Tibial nerve (tissue), 4 donors: ENCODE measurements at regions not wholly inside any gene's neighbourhood (a gene's known extent, or its start where the extent isn't known, plus 50 kb on each side); places are given as distances from the start of the nearest gene placed in this dataset.
"Not testable (repeated sequence)": the region's sequence is repeated elsewhere in the genome, so short reads cannot be mapped to it uniquely, and the experiment has no call there.

Experiments
- DNase-seq, 2 donors: peaks; one replicate each; pipeline ENCODE4 v3.0.0-alpha.2; 2019; ENCODE audit warnings: low spot score in 2 of 2
- H3K27ac ChIP-seq, 4 donors: fragments of 200-600 bp; sonication (generic) in 3 of 4; one replicate each; pipeline ENCODE4 v1.5.1; 2017 to 2019; ENCODE audit warnings: mild to moderate bottlenecking in 1 of 4
- H3K27me3 ChIP-seq, 2 donors: fragments of 200-600 bp; sonication (generic) in 1 of 2; one replicate each; pipeline versions ENCODE4 v1.5.1 to v1.6.0; 2017 to 2019
- H3K36me3 ChIP-seq, 3 donors: fragments of 200-600 bp; sonication (generic); one replicate each; pipeline ENCODE4 v1.5.1; 2018 to 2019
- H3K4me1 ChIP-seq, 4 donors: fragments of 200-600 bp; sonication (generic) in 3 of 4; one replicate each; pipeline ENCODE4 v1.5.1; 2017 to 2019
- H3K4me3 ChIP-seq, 4 donors: fragments of 200-600 bp; sonication (generic) in 3 of 4; one replicate each; pipeline ENCODE4 v1.5.1; 2017 to 2019; ENCODE audit warnings: mild to moderate bottlenecking in 1 of 4, moderate library complexity in 1 of 4
- H3K9me3 ChIP-seq, 4 donors: fragments of 200-600 bp; sonication (generic) in 3 of 4; one replicate each; pipeline ENCODE4 v1.5.1; 2017 to 2019
- EP300 ChIP-seq, 2 donors: sonication (generic); formaldehyde crosslinking; IDR thresholded peaks; one replicate each; pipeline ENCODE4 v1.6.1; 2017; ENCODE audit warnings: antibody characterized with exemption in 2 of 2, mild to moderate bottlenecking in 1 of 2
- POLR2A ChIP-seq, 2 donors: fragments of 450-650 bp; IDR thresholded peaks; one replicate each; pipeline ENCODE4 v1.6.1; 2017; ENCODE audit warnings: antibody characterized with exemption in 2 of 2, mild to moderate bottlenecking in 2 of 2, moderate library complexity in 2 of 2
- WGBS, 2 donors: methylation state at CpG; one replicate each; pipeline ENCODE4 v1.1.5; 2018; 5-methylcytosine and 5-hydroxymethylcytosine counted together
- TF ChIP-seq, protein P1 (sequence below), 5 experiments: fragments of 200-600 bp in 3 of 5; fragments of 450-650 bp in 2 of 5; sonication (generic) in 3 of 5; IDR thresholded peaks; one replicate each; pipeline ENCODE4 v1.5.1; 2016 to 2019; ENCODE audit warnings: antibody characterized with exemption in 5 of 5, mild to moderate bottlenecking in 3 of 5, moderate library complexity in 2 of 5

DNA sequence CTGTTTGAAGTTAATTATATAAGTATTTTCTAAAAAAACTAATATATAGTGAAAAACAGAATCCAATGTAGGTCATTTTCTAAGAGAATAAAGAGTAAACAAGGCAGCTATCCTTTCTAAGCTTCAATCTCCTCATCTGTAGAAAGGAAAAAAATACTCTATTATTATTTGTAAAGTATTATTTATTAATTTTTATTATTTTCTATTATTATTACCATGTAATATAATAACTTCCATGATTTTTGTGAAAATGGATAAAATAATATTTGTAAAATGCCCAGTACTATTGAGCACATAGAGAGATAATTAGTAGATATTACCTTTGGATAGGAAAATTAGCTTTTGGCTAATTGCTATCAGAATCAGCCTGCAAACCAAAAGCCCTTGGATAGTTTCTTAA is 684.4 kb downstream of the MTRR start:
- Histone ChIP-seq H3K4me1 (no peaks in the 10 kb centered on the region), H3K27ac (no peak overlapping the region), H3K4me3 (no peak overlapping the region), H3K9me3 (peaks cover 0 to 20% (median 0%) of the 10 kb centered on the region in 4 donors), H3K36me3 (no peaks in the 10 kb centered on the region), H3K27me3 (no peaks in the 10 kb centered on the region)
- DNase-seq: no peak
- no peak for TF ChIP-seq EP300 (IDR thresholded peaks at IDR 0.05)
- TF ChIP-seq POLR2A (IDR thresholded peaks at IDR 0.05): no peak
- TF ChIP-seq, protein P1, sequence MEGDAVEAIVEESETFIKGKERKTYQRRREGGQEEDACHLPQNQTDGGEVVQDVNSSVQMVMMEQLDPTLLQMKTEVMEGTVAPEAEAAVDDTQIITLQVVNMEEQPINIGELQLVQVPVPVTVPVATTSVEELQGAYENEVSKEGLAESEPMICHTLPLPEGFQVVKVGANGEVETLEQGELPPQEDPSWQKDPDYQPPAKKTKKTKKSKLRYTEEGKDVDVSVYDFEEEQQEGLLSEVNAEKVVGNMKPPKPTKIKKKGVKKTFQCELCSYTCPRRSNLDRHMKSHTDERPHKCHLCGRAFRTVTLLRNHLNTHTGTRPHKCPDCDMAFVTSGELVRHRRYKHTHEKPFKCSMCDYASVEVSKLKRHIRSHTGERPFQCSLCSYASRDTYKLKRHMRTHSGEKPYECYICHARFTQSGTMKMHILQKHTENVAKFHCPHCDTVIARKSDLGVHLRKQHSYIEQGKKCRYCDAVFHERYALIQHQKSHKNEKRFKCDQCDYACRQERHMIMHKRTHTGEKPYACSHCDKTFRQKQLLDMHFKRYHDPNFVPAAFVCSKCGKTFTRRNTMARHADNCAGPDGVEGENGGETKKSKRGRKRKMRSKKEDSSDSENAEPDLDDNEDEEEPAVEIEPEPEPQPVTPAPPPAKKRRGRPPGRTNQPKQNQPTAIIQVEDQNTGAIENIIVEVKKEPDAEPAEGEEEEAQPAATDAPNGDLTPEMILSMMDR (IDR thresholded peaks at IDR 0.05): no peak

GRCh38 chr5:8557728-8558127 is 688.8 kb downstream of the MTRR start:
- Histone ChIP-seq H3K4me1 (no peaks in the 10 kb centered on the region), H3K27me3 (no peaks in the 10 kb centered on the region), H3K27ac (no peak overlapping the region), H3K36me3 (no peaks in the 10 kb centered on the region), H3K9me3 (peaks cover 0 to 20% (median 0%) of the 10 kb centered on the region in 4 donors), H3K4me3 (no peak overlapping the region)
- DNase-seq: no peak
- WGBS, 2 donors: 71 to 88% methylated on average over 3 of the region's 3 CpGs
- TF ChIP-seq EP300 (IDR thresholded peaks at IDR 0.05) (no peak), POLR2A (IDR thresholded peaks at IDR 0.05) (no peak)
- TF ChIP-seq, protein P1 (IDR thresholded peaks at IDR 0.05): no peak

DNA sequence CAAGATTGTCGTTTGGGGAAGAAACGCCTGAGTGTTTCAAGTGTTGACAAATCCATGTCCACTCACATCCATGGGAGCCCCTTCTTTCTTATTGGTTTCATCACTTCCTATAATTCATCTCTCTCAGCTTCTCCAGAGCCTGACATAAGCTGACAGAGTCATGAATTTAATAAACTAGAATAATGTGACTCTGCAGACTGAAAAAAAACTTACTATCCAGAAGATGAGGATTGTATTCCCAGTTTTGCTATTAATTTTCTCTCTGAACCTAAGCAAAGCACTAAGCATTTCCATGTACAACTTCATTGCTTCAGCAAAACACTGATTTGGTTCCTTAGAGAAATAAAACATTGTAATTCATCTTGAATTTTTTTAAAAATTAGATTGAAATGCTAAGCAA is 691.8 kb downstream of the MTRR start:
- WGBS, 2 donors: 63 to 67% methylated on average over 2 of the region's 2 CpGs
- peaks cover 0 to 2% (median 0%) of the 10 kb centered on the region in 4 donors for H3K9me3 ChIP-seq
- H3K4me1 ChIP-seq: no peaks in the 10 kb centered on the region
- TF ChIP-seq EP300 (IDR thresholded peaks at IDR 0.05): no peak
- TF ChIP-seq, protein P1 (IDR thresholded peaks at IDR 0.05): no peak
- TF ChIP-seq POLR2A (IDR thresholded peaks at IDR 0.05): no peak
- no peak overlapping the region for H3K27ac ChIP-seq
- H3K27me3 ChIP-seq: no peaks in the 10 kb centered on the region
- no peak overlapping the region for H3K4me3 ChIP-seq
- no peak for DNase-seq
- no peaks in the 10 kb centered on the region for H3K36me3 ChIP-seq

DNA sequence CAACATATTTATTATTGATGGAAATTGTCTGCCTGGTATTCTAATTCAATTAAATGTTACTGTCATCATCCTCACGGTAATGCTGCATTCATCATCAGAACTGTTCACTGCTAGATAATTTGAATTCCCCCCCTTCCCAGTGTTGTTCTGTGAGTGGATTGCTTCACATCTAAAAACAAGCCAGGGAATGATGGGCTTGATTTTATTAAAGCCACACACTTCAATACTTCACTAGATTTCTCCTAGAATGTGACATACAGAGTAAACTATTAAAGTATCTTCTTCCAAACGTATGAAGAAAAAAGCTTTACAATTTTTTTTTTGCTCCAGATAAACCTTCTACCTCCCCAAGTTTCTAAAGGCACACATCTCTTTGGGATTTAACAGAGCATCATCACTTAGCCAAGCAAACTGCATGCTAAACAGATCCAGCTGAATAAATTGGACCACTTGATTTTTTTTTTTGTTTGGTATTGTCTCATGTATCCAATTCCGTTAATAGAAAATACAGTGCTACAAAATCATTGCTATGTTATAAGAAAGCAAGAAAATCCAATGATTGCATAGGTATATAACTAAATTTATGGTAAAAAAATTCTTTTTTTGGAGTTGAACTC is 692.4 kb downstream of the MTRR start:
- Histone ChIP-seq H3K36me3 (no peaks in the 10 kb centered on the region), H3K27me3 (no peaks in the 10 kb centered on the region), H3K27ac (no peak overlapping the region), H3K4me1 (no peaks in the 10 kb centered on the region), H3K9me3 (no peaks in the 10 kb centered on the region), H3K4me3 (no peak overlapping the region)
- 48 to 57% methylated on average over 3 of the region's 3 CpGs for WGBS, 2 donors
- TF ChIP-seq EP300 (IDR thresholded peaks at IDR 0.05) (no peak), POLR2A (IDR thresholded peaks at IDR 0.05) (no peak)
- TF ChIP-seq, protein P1 (IDR thresholded peaks at IDR 0.05): no peak
- DNase-seq: no peak

- TF ChIP-seq EP300 (IDR thresholded peaks at IDR 0.05) (no peak), POLR2A (IDR thresholded peaks at IDR 0.05) (no peak)
- TF ChIP-seq, protein P1 (IDR thresholded peaks at IDR 0.05): no peak
- DNase-seq: no peak
- no peaks in the 10 kb centered on the region for H3K36me3 ChIP-seq
- H3K27me3 ChIP-seq: no peaks in the 10 kb centered on the region
- H3K27ac ChIP-seq: no peak overlapping the region
- no peak overlapping the region for H3K4me3 ChIP-seq
- no peaks in the 10 kb centered on the region for H3K4me1 ChIP-seq
- no peaks in the 10 kb centered on the region for H3K9me3 ChIP-seq
These were observed 692.9 kb downstream of the MTRR start for GRCh38 chr5:8561854-8562253.

DNA sequence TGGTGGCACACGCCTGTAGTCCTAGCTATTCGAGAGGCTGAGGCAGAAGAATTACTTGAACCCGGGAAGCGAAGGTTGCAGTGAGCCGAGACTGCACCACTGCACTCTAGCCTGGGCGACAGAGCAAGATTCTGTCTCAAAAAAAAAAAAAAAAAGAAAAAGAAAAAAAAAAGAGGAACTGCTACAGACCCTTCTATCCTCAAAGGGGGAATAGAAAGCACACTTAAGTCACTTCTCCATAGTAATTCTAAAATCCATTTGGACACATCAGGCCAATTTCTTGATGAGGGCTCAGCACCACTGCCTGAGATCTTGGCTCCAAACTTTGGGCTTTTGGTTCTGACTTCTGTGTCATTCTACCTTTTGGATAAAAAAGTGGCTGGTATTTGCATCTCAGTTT is 694.6 kb downstream of the MTRR start:
- H3K4me1 ChIP-seq, H3K9me3 ChIP-seq, H3K27me3 ChIP-seq, H3K27ac ChIP-seq, H3K36me3 ChIP-seq, DNase-seq, H3K4me3 ChIP-seq: not testable (repeated sequence)
- WGBS, 2 donors: 86 to 98% methylated on average over 6 of the region's 6 CpGs
